UCSD-AML1 (cell line): ENCODE measurements at regions not wholly inside any gene's neighbourhood (a gene's known extent, or its start where the extent isn't known, plus 50 kb on each side); places are given as distances from the start of the nearest gene placed in this dataset.

Experiments
- DNase-seq: peaks from one replicate; lab custom pipeline; 2025; ENCODE audit not compliant: unreplicated experiment; lab: John Stamatoyannopoulos, UW

GRCh38 chr9:26742828-26743476 lies 149.7 kb downstream of the CAAP1 start:
- no peak for DNase-seq

- DNase-seq = no peak
These were observed 157.4 kb downstream of the CAAP1 start for GRCh38 chr9:26735160-26735559.

- no peak for DNase-seq
These were observed 163.4 kb downstream of the CAAP1 start for GRCh38 chr9:26729187-26729586.

GRCh38 chr9:26727471-26727870 lies 165.1 kb downstream of the CAAP1 start:
- no peak for DNase-seq

- no peak for DNase-seq
These were observed 167.0 kb downstream of the CAAP1 start for GRCh38 chr9:26725573-26725972.

- peak; percentile 29 for DNase-seq
These were observed 169.1 kb downstream of the CAAP1 start for GRCh38 chr9:26723486-26723885.

- DNase-seq = no peak
These were observed 169.8 kb downstream of the CAAP1 start for GRCh38 chr9:26722755-26723154.

- DNase-seq = no peak
These were observed 182.6 kb downstream of the CAAP1 start for GRCh38 chr9:26710008-26710407.

GRCh38 chr9:26706223-26706622 lies 186.4 kb downstream of the CAAP1 start:
- DNase-seq = no peak

GRCh38 chr9:26695298-26695622 lies 197.3 kb downstream of the CAAP1 start:
- no peak for DNase-seq

GRCh38 chr9:26694381-26695297 lies 198.0 kb downstream of the CAAP1 start:
- DNase-seq = no peak

- DNase-seq = no peak
These were observed 203.6 kb downstream of the CAAP1 start for GRCh38 chr9:26689041-26689440.

GRCh38 chr9:26687421-26687820 lies 205.2 kb downstream of the CAAP1 start:
- DNase-seq = peak; percentile 22

GRCh38 chr9:26685818-26686217 lies 206.8 kb downstream of the CAAP1 start:
- DNase-seq = no peak

GRCh38 chr9:26684029-26684428 lies 208.6 kb downstream of the CAAP1 start:
- DNase-seq = no peak

- DNase-seq = no peak
These were observed 209.7 kb downstream of the CAAP1 start for GRCh38 chr9:26682796-26683496.

GRCh38 chr9:26682041-26682440 lies 210.6 kb downstream of the CAAP1 start:
- no peak for DNase-seq

- no peak for DNase-seq
These were observed 214.5 kb downstream of the CAAP1 start for GRCh38 chr9:26677965-26678706.

GRCh38 chr9:26675035-26675434 lies 217.6 kb downstream of the CAAP1 start:
- no peak for DNase-seq

GRCh38 chr9:26673261-26673660 lies 219.3 kb downstream of the CAAP1 start:
- no peak for DNase-seq
